NT2/D1 (cell line): ENCODE measurements at regions not wholly inside any gene's neighbourhood (a gene's known extent, or its start where the extent isn't known, plus 50 kb on each side); places are given as distances from the start of the nearest gene placed in this dataset.

Experiments
- YY1 ChIP-seq: IDR thresholded peaks from 2 replicates; pipeline ENCODE4 v1.6.1; 2011; ENCODE audit not compliant: insufficient read length, insufficient read depth
- ZNF274 ChIP-seq: IDR thresholded peaks from 2 replicates; pipeline ENCODE4 v1.6.1; 2011; ENCODE audit warnings: mild to moderate bottlenecking, low read depth, low read length

DNA sequence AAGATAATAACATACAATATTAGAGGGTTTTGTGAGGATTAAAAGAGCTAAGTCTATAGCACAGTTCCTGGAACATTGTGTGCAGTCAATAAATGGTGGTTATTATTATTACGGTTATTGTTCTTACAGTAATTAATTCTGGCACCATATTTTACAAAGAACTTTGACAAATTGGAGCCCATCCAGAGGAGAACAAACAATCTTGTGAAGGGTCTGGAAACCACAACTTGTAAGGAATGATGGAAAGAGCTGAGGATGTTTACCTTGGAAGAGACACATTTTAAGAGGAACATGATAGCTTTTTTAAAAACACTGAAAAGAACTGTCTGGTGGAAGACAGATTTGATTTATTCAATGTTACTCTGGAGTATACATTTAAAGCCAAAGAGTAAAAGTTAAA, 150.5 kb upstream of the KRR1 start:
- TF ChIP-seq YY1 (no peak), ZNF274 (no peak)
